NB4 (cell line): ENCODE measurements at regions not wholly inside any gene's neighbourhood (a gene's known extent, or its start where the extent isn't known, plus 50 kb on each side); places are given as distances from the start of the nearest gene placed in this dataset.

ENCODE experiments used
- DNase-seq: peaks from one replicate; pipeline ENCODE4 v3.0.0; 2010; ENCODE audit warnings: low read depth
- H3K4me3 ChIP-seq: one replicate; pipeline ENCODE4 v1.5.1; 2011; ENCODE audit warnings: mild to moderate bottlenecking, low read depth, low read length, moderate library complexity
- MYC ChIP-seq: IDR thresholded peaks from 2 replicates; pipeline ENCODE4 v1.6.1; 2011; ENCODE audit warnings: low read depth, low read length
- POLR2A ChIP-seq: IDR thresholded peaks from 2 replicates; pipeline ENCODE4 v1.6.1; 2011; ENCODE audit warnings: mild to moderate bottlenecking; ENCODE audit not compliant: insufficient read length; ENCODE audit errors: extremely low read depth
- TF ChIP-seq, protein P1 (sequence below): IDR thresholded peaks from one replicate; pipeline ENCODE4 v1.5.1; 2012; ENCODE audit warnings: low read depth, low read length
- TF ChIP-seq, protein P2 (sequence below): IDR thresholded peaks from 2 replicates; pipeline ENCODE4 v1.6.1; 2011; ENCODE audit warnings: low read depth, low read length

DNA sequence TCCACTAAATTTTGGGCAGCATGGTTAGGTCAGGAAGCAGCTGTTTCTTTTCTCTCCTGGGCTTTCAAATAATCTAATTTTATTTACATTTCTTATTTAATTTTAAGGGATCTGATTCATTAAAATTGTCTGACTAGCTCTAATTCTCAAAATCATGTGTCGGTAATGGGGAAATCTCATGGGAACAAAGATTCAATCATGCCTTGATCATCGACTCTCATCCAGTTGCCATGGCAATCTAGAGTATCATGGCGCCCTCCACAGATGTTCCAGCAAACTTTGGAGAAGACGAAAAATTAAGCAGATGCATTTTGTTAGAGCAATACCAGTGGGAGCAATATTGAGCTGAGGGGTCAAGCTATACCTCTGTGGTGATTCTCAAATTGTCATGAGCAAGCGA lies 358.0 kb upstream of the CDH4 start:
- no peak for DNase-seq
- H3K4me3 ChIP-seq, result no peak overlapping the region
- TF ChIP-seq, protein P1, sequence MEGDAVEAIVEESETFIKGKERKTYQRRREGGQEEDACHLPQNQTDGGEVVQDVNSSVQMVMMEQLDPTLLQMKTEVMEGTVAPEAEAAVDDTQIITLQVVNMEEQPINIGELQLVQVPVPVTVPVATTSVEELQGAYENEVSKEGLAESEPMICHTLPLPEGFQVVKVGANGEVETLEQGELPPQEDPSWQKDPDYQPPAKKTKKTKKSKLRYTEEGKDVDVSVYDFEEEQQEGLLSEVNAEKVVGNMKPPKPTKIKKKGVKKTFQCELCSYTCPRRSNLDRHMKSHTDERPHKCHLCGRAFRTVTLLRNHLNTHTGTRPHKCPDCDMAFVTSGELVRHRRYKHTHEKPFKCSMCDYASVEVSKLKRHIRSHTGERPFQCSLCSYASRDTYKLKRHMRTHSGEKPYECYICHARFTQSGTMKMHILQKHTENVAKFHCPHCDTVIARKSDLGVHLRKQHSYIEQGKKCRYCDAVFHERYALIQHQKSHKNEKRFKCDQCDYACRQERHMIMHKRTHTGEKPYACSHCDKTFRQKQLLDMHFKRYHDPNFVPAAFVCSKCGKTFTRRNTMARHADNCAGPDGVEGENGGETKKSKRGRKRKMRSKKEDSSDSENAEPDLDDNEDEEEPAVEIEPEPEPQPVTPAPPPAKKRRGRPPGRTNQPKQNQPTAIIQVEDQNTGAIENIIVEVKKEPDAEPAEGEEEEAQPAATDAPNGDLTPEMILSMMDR, result no peak
- TF ChIP-seq, protein P2, sequence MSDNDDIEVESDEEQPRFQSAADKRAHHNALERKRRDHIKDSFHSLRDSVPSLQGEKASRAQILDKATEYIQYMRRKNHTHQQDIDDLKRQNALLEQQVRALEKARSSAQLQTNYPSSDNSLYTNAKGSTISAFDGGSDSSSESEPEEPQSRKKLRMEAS, result no peak
- TF ChIP-seq MYC, result no peak
- TF ChIP-seq POLR2A, result no peak

GRCh38 chr20:60895363-60896079 lies 356.5 kb upstream of the CDH4 start:
- TF ChIP-seq MYC (no peak), POLR2A (no peak)
- TF ChIP-seq, protein P1, result no peak
- TF ChIP-seq, protein P2, result no peak
- no peak overlapping the region for H3K4me3 ChIP-seq
- DNase-seq, result no peak

- no peak for DNase-seq
- H3K4me3 ChIP-seq, result no peak overlapping the region
- TF ChIP-seq, protein P1, result no peak
- TF ChIP-seq POLR2A (no peak), MYC (no peak)
- TF ChIP-seq, protein P2, result no peak
Measured at GRCh38 chr20:60897976-60898375, 354.1 kb upstream of the CDH4 start.

GRCh38 chr20:60899320-60899719 lies 352.7 kb upstream of the CDH4 start:
- no peak for DNase-seq
- no peak overlapping the region for H3K4me3 ChIP-seq
- TF ChIP-seq, protein P2, result no peak
- TF ChIP-seq MYC, result no peak
- no peak for TF ChIP-seq POLR2A
- TF ChIP-seq, protein P1, result no peak

DNA sequence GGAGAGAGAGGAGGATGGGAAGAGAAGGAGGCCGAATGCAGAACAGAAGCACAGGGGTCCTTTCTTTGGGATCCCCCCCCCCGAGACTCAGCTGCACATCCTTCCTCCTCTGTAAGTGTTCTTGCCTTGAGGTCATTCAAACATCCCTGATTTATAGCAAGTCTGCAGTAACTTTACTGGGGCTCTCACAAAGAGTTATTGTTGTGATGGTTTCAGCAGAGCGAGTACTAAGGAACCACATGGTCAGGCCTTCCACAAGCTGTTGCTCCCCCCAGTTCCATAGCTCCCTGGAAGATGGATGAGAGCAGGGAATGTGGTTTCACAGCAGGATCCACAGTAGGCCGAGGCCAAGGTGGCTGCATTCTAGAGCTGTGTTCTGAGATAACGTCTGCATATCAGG lies 351.4 kb upstream of the CDH4 start:
- DNase-seq, result no peak
- TF ChIP-seq, protein P2, result no peak
- TF ChIP-seq POLR2A, result no peak
- TF ChIP-seq, protein P1, result no peak
- TF ChIP-seq MYC, result no peak

More for the DNA sequence above, 351.4 kb upstream of the CDH4 start:
- no peak overlapping the region for H3K4me3 ChIP-seq
